Endodermal cell (in vitro differentiated cells): ENCODE measurements at regions not wholly inside any gene's neighbourhood (a gene's known extent, or its start where the extent isn't known, plus 50 kb on each side); places are given as distances from the start of the nearest gene placed in this dataset.

ENCODE experiments used
- DNase-seq: peaks from one replicate; pipeline ENCODE4 v3.0.0-alpha.2; 2017
- H3K27ac ChIP-seq: 2 replicates; pipeline ENCODE4 v1.5.1; 2013; ENCODE audit warnings: mild to moderate bottlenecking, low read depth, low read length, moderate library complexity
- H3K27me3 ChIP-seq: 2 replicates; pipeline ENCODE4 v1.6.1; 2013; ENCODE audit warnings: mild to moderate bottlenecking, low read length, moderate library complexity; ENCODE audit not compliant: insufficient read depth, control insufficient read depth, poor library complexity, severe bottlenecking
- H3K36me3 ChIP-seq: 2 replicates; pipeline ENCODE4 v1.7.0; 2013; ENCODE audit warnings: mild to moderate bottlenecking, low read length, moderate library complexity; ENCODE audit not compliant: control insufficient read depth, insufficient read depth
- H3K4me1 ChIP-seq: one replicate; pipeline ENCODE4 v1.7.0; 2013; ENCODE audit warnings: low read length; ENCODE audit not compliant: control insufficient read depth, insufficient read depth
- H3K4me3 ChIP-seq: 2 replicates; pipeline ENCODE4 v1.5.1; 2013; ENCODE audit warnings: mild to moderate bottlenecking, low read length, moderate library complexity
- H3K9ac ChIP-seq: 2 replicates; pipeline ENCODE4 v1.6.1; 2013; ENCODE audit warnings: mild to moderate bottlenecking, low read length, moderate library complexity; ENCODE audit not compliant: poor library complexity, severe bottlenecking; ENCODE audit errors: extremely low read depth
- H3K9me3 ChIP-seq: 2 replicates; pipeline ENCODE4 v1.6.1; 2013; ENCODE audit warnings: mild to moderate bottlenecking, low read length, moderate library complexity; ENCODE audit not compliant: control insufficient read depth
- H3K27ac Mint-ChIP-seq: 2 replicates; pipeline ENCODE4 v1.8.0; 2020; ENCODE audit warnings: mixed read lengths
- H3K27me3 Mint-ChIP-seq: 2 replicates; pipeline ENCODE4 v1.8.0; 2021; ENCODE audit warnings: mild to moderate bottlenecking, mixed read lengths; ENCODE audit not compliant: insufficient read depth
- H3K36me3 Mint-ChIP-seq: 2 replicates; pipeline ENCODE4 v1.8.0; 2020; ENCODE audit warnings: low read depth, mixed read lengths
- H3K4me1 Mint-ChIP-seq: 2 replicates; pipeline ENCODE4 v1.8.0; 2020; ENCODE audit warnings: mixed read lengths
- H3K4me3 Mint-ChIP-seq: 2 replicates; pipeline ENCODE4 v1.8.0; 2020; ENCODE audit warnings: mild to moderate bottlenecking, moderate library complexity, mixed read lengths
- H3K9me3 Mint-ChIP-seq: 2 replicates; pipeline ENCODE4 v1.8.0; 2020; ENCODE audit warnings: mild to moderate bottlenecking, mixed read lengths
- CTCF ChIP-seq: fragments of 200-600 bp; sonication (generic); conservative IDR thresholded peaks from 2 replicates; pipeline ENCODE4 v1.5.0; 2021; ENCODE audit warnings: antibody characterized with exemption, mild to moderate bottlenecking
- WGBS, 2 experiments: methylation state at CpG; one replicate each; pipeline versions ENCODE4 v1.1.5 to v1.1.7; 2013; ENCODE audit warnings: missing lambda C conversion rate in 2 of 2, mixed read lengths in 1 of 2; ENCODE audit not compliant: insufficient coverage in 1 of 2, insufficient read length in 1 of 2; 5-methylcytosine and 5-hydroxymethylcytosine counted together

- Mint-ChIP-seq H3K9me3 (no peaks in the 10 kb centered on the region), H3K27me3 (peaks cover 2% of the 10 kb centered on the region), H3K4me3 (no peak overlapping the region), H3K36me3 (no peaks in the 10 kb centered on the region), H3K4me1 (no peaks in the 10 kb centered on the region), H3K27ac (no peak overlapping the region)
- Histone ChIP-seq H3K9ac (no peak overlapping the region), H3K9me3 (no peaks in the 10 kb centered on the region), H3K27ac (no peak overlapping the region), H3K36me3 (no peaks in the 10 kb centered on the region), H3K4me3 (no peak overlapping the region), H3K27me3 (peaks cover 21% of the 10 kb centered on the region), H3K4me1 (no peaks in the 10 kb centered on the region)
- DNase-seq, result no peak
- TF ChIP-seq CTCF, result no peak
- 100% methylated on average over 2 of the region's 2 CpGs; no CpG with 5 or more reads in 1 of the 2 experiments for WGBS, 2 experiments
Measured at GRCh38 chr2:139389391-139389790, 609.2 kb upstream of the NXPH2 start.

GRCh38 chr2:139386401-139386800 is 606.2 kb upstream of the NXPH2 start:
- H3K4me3 ChIP-seq, result no peak overlapping the region
- Mint-ChIP-seq H3K4me1 (no peaks in the 10 kb centered on the region), H3K36me3 (no peaks in the 10 kb centered on the region), H3K27me3 (peaks cover 5% of the 10 kb centered on the region), H3K27ac (no peak overlapping the region), H3K4me3 (no peak overlapping the region), H3K9me3 (no peaks in the 10 kb centered on the region)
- no peak for TF ChIP-seq CTCF
- H3K9me3 ChIP-seq, result no peaks in the 10 kb centered on the region
- no peak overlapping the region for H3K27ac ChIP-seq
- H3K27me3 ChIP-seq, result peaks cover 43% of the 10 kb centered on the region
- no peaks in the 10 kb centered on the region for H3K4me1 ChIP-seq
- no peaks in the 10 kb centered on the region for H3K36me3 ChIP-seq
- WGBS, 2 experiments, result 67 to 100% methylated on average over 1 of the region's 1 CpG
- no peak overlapping the region for H3K9ac ChIP-seq
- DNase-seq, result no peak

- H3K27ac Mint-ChIP-seq, result no peak overlapping the region
- no peak for DNase-seq
- no peaks in the 10 kb centered on the region for H3K36me3 Mint-ChIP-seq
- H3K27ac ChIP-seq, result no peak overlapping the region
- H3K4me1 Mint-ChIP-seq, result peaks cover 2% of the 10 kb centered on the region
- H3K9me3 Mint-ChIP-seq, result no peaks in the 10 kb centered on the region
- H3K4me3 ChIP-seq, result no peak overlapping the region
- peaks cover 4% of the 10 kb centered on the region for H3K4me1 ChIP-seq
- TF ChIP-seq CTCF, result no peak
- H3K27me3 Mint-ChIP-seq, result peaks cover 5% of the 10 kb centered on the region
- no peaks in the 10 kb centered on the region for H3K36me3 ChIP-seq
- no peaks in the 10 kb centered on the region for H3K9me3 ChIP-seq
- no peak overlapping the region for H3K9ac ChIP-seq
- no peak overlapping the region for H3K4me3 Mint-ChIP-seq
- H3K27me3 ChIP-seq, result peaks cover 51% of the 10 kb centered on the region
Measured at GRCh38 chr2:139383532-139383931, 603.3 kb upstream of the NXPH2 start.
